ENCODE measurements at regions not wholly inside any gene's neighbourhood (a gene's known extent, or its start where the extent isn't known, plus 50 kb on each side); places are given as distances from the start of the nearest gene placed in this dataset.

DNA sequence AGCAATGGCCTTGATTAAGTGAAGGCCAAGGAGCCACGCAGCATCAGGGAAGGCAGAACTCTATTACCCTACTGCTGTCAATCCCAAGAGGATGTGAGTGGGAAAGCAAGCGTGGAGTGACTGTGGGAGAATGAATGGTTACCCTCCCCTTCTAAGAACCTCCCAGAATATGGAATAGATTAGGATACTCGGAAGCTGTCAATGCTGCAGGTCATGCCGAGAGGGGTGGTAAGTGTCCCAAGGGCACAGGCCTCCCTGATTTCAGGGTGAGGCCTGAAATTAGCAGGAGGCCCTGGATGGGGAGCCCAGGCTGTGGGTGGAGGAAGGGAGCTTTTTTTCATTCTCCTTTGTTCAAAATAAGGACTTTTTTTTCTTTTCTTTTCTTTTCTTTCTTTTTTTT, 179.9 kb upstream of the JAG1 start:
- DNase-seq = no peak
- intact Hi-C loops (cut with DNase I) = no loop called here

DNA sequence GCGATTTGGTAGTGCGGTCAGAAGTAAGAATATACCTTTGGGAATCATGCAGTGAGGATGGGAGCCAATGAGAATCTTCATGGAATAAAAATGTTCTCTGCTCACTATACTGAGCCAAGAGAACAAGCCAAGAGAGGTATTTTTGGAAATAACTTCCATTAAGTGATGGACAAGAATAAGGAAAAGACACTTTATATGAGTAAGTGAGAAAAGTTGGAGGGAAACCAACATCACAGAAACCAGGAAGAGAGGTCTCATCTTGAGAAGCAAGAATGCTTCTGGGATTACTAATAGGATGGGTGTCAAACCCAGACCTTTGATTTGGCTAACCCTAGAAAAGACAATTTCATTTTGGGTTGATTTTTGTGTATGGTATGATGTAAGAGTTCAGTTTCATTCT, 181.2 kb upstream of the JAG1 start:
- intact Hi-C loops (cut with DNase I) = no loop called here
- no peak for DNase-seq

DNA sequence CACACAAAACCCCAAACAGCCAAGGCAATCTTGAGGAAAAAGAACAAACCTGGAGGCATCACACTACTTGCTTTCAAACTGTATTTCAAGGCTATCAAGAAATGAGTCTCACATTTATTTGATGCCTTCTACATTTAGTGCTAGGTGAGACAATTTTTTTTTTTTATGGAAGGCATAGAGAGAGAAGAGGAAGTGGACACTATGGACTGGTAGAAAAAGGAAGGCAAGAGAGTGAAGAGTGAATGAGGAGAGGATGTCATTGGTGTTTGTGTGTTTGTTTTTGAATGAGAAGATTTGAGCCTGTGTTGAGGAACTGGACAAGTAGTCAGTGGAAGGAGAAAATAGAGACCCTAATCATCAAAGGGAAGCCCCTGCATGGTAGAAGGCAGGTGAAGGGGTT, 182.0 kb upstream of the JAG1 start:
- no peak for DNase-seq
- intact Hi-C loops (cut with DNase I) = no loop called here

DNA sequence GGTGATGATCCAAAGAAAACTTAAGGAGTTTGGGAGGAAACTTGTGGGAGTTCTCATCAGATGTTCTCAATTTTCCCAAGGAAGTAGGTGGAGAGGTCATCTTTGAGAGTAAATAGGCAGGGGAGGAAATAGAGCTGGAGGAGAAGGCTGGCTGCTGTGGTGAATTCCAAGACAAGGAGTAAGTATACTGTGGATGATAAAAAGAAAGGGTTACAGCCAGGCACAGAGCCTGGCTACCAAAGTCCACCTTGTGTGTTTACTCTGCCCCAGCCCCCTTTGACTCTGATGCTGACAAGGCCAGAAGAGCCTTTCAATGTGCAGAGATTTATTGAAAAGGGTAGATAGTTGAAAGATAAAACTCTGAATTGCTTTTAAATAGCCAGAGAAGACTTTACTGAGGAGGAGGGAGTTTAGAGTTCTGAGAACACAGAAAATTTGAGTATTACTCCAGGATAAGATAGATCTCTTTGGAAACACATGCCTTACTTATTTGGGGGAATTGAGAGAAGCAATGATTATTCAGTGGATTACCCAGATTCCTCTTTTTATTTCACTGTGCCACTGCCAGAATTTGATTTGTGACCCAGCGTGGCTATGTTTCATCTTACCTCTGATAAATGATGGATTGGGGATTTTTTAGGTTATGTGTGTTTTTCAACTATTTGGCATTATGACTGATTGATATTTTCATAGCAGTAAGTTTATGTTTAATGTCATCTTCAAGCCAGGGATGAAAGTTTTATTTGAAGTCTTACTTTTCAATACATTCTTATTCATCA, 182.6 kb upstream of the JAG1 start:
- intact Hi-C loops (cut with DNase I) = no loop called here
- no peak for DNase-seq

DNA sequence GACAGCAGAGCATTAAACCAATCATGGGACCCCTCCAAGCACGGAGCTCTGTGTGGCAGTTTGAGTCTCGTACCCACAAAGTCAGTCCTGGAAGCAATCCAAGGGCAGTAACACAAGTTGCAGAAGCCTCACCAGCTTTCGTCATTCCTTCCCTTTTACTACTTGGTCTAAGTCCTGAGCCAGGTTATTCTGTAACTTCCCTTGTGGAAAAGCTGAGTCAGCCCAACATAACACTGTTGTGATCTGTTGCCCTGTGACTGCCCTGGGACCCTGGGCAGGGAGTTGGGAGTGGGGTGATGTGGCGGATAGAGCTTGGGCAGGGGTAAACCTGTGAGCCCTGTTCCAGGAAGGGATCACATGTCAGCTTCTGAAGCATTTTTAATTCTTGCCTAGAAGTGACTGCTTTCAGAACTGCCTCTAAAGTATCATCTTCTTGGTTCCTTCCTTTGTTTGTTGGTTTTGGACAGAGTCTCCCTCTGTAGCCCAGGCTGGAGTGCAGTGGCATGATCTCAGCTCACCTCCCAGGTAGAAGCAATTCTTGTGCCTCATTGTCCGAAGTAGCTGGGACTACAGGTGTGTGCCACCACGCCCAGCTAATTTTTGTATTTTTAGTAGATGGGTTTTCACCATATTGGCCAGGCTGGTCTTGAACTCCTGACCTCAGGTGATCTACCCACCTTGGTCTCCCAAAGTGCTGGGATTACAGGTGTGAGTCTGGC, 183.7 kb upstream of the JAG1 start:
- intact Hi-C loops (cut with DNase I) = no loop called here
- DNase-seq = peak in 20 of 42 donors; percentile 6 to 63 (median 16)

DNA sequence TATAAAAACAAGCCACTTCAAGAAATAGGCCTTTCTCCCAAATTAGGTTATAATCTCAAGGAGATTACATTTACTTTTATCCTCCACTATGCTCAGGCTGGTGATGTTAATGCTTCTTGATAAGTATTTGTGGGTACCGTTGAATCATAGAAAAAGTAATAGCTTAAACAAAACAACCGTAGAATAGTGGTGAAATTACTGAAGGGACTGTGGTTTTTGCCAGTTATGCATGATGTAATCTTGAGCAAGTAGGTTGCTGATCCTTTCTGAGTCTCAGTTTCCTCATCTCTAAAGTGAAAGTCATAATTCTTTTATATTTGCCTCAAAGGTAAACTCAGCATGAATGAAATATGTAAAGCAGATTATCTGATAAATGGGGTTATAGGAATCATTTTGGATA, 187.3 kb upstream of the JAG1 start:
- intact Hi-C loops (cut with DNase I) = no loop called here
- DNase-seq = no peak

DNA sequence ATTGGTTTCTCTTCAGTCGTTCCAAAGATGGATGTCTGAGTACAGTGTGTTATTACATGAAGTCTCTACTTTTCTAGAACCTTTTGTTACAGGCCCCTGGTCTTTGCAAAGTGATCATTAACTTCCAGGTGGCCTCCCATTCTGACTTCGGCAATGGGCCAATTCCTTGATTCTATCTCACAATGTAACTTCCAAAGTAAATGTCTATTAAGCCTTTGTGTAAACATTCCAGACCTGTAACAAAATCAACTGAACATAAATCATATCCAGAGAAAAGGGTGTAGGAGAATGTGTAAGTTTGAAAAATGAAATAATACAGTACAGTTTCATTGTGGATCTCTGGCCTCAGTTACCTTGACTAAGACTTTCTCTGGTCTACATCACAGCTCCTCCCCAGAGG, 187.8 kb upstream of the JAG1 start:
- no peak for DNase-seq
- intact Hi-C loops (cut with DNase I) = no loop called here

DNA sequence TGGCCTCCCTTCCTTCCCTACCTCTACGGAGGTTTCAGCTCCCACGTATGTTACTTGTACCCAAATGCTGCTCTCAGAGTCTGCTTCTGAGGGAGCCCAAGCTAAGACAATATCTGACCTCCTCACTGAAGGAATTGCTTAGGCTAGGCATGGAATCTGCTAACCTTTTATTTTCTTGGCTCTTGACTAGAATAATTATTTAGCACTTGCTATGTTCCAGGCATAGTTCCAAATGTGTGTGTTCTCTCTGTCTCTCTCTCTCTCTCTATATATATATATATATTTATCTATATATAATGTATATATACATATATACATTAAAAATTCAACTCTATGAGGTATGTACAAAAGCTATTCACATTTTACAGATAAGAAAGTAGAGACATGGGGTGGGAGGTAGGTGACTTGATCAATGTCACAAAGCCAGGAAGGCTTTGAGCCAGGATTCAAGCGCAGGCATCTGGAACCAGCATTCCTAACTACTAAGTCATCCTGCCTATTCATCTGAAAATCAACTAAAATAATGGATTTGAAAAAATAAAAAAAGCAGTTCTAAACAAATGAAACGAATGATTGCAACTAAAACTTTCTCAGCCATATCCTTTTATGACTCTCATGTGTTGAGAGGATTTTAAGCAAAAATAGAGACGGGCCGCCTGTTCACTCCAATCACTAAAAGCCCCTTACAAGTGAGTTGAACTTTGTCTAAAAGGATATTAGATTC, 189.7 kb upstream of the JAG1 start:
- intact Hi-C loops (cut with DNase I) = no loop called here
- DNase-seq = no peak

DNA sequence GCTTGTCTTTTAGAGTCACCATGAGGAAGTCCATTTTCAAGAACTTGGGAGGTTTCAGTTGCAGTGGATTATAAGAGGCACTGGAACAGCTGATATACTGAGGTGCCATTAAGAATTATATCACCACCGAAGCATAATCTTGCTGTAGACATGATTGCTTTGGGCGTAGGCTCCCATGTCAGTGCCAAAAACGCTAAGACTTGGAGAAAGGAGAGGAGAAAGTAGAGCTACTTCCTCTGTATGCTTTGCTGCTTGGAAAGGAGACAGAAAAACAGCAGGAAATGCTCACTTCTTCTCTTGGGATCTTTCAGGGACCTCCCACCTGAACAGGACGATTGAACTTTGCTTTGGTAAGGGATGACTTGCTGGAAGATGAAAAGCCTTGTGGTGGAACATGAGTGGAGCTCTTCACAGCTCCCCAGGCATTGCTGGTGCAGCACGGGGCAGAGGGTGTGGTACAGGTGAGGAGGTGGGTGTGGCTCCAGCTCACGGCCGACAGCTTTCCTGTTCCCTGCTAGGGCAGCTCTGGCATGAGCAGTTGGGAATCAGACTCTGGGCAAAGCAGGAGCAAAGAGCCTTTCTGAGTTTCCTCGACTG, 190.4 kb upstream of the JAG1 start:
- intact Hi-C loops (cut with DNase I) = no loop called here
- no peak for DNase-seq

DNA sequence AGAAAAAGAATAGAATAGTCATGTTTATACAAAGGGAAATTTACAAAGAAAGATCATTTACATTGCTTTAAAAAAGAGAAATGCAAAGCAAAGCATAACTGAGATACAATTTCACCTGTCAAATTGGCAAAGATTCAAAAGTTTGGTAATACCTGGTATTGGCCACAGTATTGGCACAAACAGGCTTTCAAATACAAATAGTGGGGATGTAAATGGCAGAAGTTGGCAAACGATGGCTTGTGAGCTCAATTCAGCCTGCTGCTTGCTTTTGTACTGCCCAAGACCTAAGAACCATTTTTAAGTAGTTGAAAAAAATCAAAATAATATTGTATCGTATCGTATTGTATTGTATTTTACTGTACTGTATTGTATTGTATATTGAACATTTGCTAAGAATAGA, 194.5 kb upstream of the JAG1 start:
- intact Hi-C loops (cut with DNase I) = no loop called here
- DNase-seq = no peak

DNA sequence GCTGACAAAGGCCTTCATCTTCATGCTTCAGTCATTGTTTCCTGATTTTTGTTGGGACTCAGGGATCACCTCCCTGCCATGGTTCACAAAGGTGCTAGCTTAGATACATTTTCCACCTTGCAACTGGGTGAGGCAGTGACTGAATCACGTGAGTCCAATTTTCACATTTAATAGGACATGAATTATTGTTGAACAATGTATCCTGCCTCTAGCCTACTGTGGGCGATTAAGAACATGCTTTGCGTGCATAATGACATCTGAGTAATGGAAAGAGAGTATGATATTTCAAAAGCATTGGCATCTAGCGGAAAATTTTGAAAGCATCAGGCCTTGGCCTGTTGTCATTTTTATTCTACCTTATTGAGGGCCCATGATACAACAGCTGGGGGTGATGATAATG, 199.2 kb upstream of the JAG1 start:
- intact Hi-C loops (cut with DNase I) = no loop called here
- DNase-seq = no peak

DNA sequence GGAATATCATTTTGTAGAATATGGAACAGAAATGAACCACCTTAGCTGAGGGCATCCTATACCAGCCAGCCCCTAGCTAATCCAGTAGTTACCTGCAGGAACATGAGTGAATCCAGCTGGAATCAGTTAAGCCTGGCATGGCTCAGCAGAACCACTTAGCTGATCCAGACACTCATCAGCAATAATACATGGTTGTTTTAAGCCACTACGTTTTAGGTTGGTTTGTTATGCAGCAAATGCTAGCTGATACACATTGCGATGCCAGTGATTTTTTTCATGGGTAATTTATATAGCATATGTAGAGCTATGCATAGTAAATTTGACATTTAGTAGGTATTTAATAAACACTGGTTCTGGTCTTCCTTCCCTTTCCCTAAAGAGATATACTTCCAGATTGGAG, 201.9 kb upstream of the JAG1 start:
- DNase-seq = no peak
- intact Hi-C loops (cut with DNase I) = no loop called here

DNA sequence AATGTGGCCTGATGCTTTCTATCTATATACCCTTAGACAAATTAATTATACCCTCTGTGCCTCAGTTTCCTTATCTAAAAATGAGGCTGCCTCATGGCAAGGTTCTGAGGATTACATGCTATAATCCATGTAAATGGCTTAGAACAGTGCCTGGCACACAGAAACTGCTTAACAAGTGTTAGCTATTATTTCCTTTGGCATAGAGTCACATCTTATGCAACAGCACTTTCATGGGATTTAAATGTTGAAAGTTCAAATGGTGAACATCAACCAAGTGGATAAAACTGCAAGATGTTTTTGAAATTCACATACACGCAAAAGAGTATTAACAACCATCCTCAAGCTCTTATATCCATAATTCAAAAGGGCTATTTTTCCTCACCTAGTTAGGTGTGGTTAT, 202.8 kb upstream of the JAG1 start:
- no peak for DNase-seq
- intact Hi-C loops (cut with DNase I) = no loop called here

DNA sequence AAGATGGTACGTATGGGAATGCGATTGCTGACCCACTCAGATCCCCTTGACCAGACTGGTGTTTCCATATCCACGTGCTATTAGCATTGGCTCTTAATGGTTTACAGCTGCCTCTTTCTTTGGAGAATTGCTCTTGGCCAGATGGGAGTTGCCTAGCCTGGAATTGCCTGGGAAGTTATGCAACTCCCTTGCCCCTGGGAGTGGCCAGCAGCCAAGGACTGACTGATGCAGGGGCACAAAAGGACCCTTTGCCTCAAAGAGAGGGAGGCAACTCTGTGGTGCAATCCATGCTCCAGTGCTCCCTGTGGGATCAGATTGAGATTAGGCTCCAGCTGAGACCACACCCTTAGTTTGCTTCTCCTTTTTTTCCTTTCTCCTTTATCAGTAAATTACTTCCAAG, 203.5 kb upstream of the JAG1 start:
- intact Hi-C loops (cut with DNase I) = no loop called here
- no peak for DNase-seq

DNA sequence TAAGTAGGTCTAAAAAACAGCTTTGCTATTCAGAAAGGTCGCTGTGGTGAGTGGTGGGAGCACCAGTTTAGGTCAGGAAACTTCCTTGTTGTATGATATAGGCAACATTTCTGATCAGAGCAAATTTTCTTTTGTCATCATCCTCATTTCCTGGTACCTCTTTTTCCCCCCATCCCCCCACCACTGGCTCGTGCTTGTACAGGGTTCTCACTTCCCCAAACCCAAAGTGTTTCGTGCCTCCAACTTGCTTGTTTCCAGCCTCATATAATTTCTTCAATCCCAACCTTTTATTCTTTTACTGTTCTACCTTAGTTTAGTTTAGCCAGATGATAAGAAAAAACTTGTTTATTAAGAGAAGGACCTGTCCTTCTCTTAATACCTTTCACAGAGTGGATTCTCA, 209.4 kb upstream of the JAG1 start:
- DNase-seq = no peak
- intact Hi-C loops (cut with DNase I) = no loop called here

DNA sequence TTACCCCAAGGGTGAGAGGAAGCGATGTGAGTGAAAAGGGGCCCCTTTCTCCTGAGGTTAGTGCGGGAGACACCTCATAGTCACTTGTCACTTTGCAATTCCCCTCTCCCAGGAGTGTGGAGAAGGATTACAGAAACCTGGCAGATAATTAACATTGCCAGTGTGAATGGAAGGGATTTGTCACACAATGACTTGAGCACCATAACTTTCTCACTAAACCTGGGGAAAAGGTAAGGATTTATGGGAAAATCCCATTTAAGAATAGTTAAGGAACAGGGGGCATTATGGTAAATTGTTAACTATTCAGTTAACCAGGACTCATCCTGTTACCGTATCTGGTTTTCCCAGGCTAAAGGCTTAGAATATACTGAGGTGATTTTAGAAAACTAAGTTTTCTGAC, 219.5 kb upstream of the JAG1 start:
- DNase-seq = no peak
- intact Hi-C loops (cut with DNase I) = no loop called here

DNA sequence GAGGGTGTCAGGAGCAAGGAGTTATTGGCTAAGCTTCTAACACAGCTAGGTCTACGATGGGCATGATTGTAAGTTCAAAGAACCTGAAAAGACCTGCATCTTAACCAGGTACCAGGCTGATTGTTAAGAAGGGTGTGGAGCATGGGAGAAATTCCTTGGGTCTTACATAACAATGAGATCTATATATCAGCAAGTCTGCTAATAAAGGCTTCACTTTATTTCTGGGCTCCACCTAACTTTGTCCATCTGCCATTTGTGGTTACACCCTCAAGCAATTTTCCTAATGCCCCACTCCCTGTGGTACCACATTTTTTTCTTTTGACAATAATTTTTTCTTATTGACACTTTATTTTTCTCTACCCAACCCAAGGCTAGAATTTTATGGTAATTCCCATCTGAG, 223.5 kb upstream of the JAG1 start:
- intact Hi-C loops (cut with DNase I) = no loop called here
- no peak for DNase-seq

DNA sequence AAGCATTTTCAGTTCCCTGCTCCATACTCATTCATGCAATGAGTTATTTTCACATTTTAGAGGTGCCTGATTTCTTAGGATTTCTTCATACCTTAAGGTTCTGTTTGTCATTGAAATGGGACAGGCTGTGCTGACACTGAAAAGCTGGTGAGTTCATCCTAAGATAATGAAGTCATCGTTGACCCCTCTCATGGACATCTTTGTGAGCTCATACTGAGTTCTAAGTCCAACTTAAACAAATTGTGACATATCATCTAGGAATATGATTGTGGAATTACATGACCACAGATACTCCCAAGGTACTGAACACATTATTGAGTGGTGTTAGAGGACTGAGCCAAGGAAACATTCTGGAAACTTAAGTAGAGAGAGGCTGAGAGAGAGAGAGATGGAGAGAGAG, 224.8 kb upstream of the JAG1 start:
- no peak for DNase-seq

DNA sequence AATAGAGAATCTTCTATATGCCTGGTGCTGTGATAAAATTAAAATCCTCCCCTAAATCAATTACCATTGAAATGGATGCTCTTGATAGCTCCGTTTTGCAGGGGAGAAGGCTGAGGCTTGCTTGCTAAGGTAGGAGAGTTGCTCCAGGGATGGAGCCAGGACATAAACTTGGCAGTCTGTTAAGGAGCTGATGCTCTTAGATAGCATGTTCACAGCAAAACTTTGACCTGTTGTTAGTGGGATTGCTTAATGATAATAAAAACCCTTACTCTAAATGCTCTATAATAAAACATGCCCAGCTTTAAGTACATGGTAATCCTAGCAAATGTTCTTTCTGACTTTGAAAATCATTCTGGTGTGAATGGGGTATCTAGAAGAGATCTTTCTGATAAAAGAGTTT, 228.4 kb upstream of the JAG1 start:
- intact Hi-C loops (cut with DNase I) = no loop called here
- no peak for DNase-seq

More for the DNA sequence above, 224.8 kb upstream of the JAG1 start:
- intact Hi-C loops (cut with DNase I) = no loop called here
